ENCODE measurements at regions not wholly inside any gene's neighbourhood (a gene's known extent, or its start where the extent isn't known, plus 50 kb on each side); places are given as distances from the start of the nearest gene placed in this dataset.
A peak's percentile ranks its signal among the peaks of the same experiment; 100 is the strongest.

DNA sequence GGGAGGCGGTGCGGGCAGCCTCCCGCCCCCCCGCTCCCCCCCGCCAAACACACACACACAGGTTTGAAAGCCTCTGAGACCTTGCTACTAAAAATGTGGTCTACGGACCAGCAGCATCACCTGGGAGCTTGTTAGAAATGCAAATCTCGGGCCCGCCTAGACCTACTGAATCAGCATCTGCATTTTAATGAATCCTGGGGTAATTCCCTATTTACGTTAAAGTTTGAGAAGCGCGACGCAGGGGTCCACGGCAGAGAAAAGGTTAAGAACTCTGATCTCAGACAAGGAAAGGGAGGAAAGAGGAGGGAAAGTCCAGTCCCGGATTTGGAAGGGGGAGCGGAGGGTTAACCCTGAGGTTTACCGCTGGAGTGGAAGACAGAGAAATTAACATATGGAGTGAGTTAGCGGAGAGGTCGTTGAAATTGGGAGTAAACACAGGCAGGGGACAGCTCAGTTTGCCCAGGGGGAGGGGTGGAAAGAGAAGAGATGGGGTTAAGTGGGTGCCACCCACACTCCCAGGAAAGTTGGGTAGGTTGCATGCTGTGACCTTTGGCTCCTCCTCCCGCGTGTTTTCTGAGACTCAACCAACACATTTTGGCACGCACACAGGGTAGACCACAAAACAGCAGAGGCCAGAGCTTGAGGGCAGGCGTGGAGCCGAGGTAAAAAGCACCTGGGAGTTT lies 483.6 kb downstream of the BCOR start:
- peak overlapping the region; percentile 71 for H3K4me2 ChIP-seq (ENCODE audit: low read length)
- ATAC-seq = no peak
- intact Hi-C loops (cut with micrococcal nuclease) = no loop called here
- BruUV-seq (replicated peaks) = no TSS peak
- no peak overlapping the region for H3K27ac ChIP-seq (ENCODE audit: low read length)
- H3K4me3 ChIP-seq (ENCODE audit: low read length) = peak overlapping the region; percentile 47; the same call in 1 of the 2 replicates
- H3K36me3 ChIP-seq (ENCODE audit: low read depth, low read length) = no peaks in the 10 kb centered on the region
- H3K4me1 ChIP-seq (ENCODE audit: insufficient read depth, low read length) = peaks cover 3% of the 10 kb centered on the region; the same call in 1 of the 2 replicates
- no peak for TF ChIP-seq CTCF (conservative IDR thresholded peaks at IDR 0.05; ENCODE audit: low read depth, low read length)
- TF ChIP-seq EZH2phosphoT487 (IDR thresholded peaks at IDR 0.05; ENCODE audit: borderline replicate concordance, low read length) = no peak
- TF ChIP-seq EZH2 (IDR thresholded peaks at IDR 0.05; ENCODE audit: low read length, unreplicated experiment) = peak; percentile 55
- no peaks in the 10 kb centered on the region for H3F3A ChIP-seq (ENCODE audit: low read length, unreplicated experiment)
- no peak overlapping the region for H3K9ac ChIP-seq (ENCODE audit: low read length)
- peaks cover 52% of the 10 kb centered on the region for H3K27me3 ChIP-seq (ENCODE audit: low read length)
- no peaks in the 10 kb centered on the region for H3K79me2 ChIP-seq (ENCODE audit: low read length)
- H2AFZ ChIP-seq (ENCODE audit: low read length) = no peak overlapping the region
- no peaks in the 10 kb centered on the region for H4K20me1 ChIP-seq (ENCODE audit: low read length)
- POLR2A ChIA-PET (ENCODE audit: unreplicated experiment) = no interaction called here
- CTCF ChIA-PET = no interaction called here
- no peaks in the 10 kb centered on the region for H3K9me3 ChIP-seq (ENCODE audit: low read length)
- DNase-seq = no peak
- no peaks in the 10 kb centered on the region for H3K9me2 ChIP-seq (replicated peaks; ENCODE audit: low read length)

DNA sequence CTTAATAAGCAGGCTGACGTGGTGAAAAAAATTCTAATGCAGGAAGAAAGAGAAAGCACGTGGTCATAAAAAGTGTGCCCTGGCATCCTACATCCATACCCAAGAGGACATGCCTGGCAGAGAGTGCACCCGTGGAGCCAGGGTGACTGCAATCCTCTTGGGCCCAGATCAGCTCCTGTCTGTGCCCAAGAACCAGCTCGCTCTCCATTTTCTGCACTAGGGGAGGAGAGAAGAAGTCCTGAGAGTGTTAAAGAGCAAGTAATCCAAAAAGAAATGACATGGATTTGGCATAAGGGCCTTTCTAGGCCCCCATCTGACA lies 483.1 kb downstream of the BCOR start:
- BruUV-seq (replicated peaks) = no TSS peak
- H3K27ac ChIP-seq (ENCODE audit: low read length) = no peak overlapping the region
- no peaks in the 10 kb centered on the region for H3K9me2 ChIP-seq (replicated peaks; ENCODE audit: low read length)
- H4K20me1 ChIP-seq (ENCODE audit: low read length) = no peaks in the 10 kb centered on the region
- H3K4me2 ChIP-seq (ENCODE audit: low read length) = 0 out of 2 replicates have a peak overlapping the region, but pooled peaks have one; percentile 71
- POLR2A ChIA-PET (ENCODE audit: unreplicated experiment) = no interaction called here
- DNase-seq (no peak), ATAC-seq (no peak)
- no peak overlapping the region for H3K4me3 ChIP-seq (ENCODE audit: low read length)
- H3K4me1 ChIP-seq (ENCODE audit: insufficient read depth, low read length) = peaks cover 3% of the 10 kb centered on the region; the same call in 1 of the 2 replicates
- TF ChIP-seq EZH2phosphoT487 (IDR thresholded peaks at IDR 0.05; ENCODE audit: borderline replicate concordance, low read length) (no peak), CTCF (conservative IDR thresholded peaks at IDR 0.05; ENCODE audit: low read depth, low read length) (no peak), EZH2 (IDR thresholded peaks at IDR 0.05; ENCODE audit: low read length, unreplicated experiment) (no peak)
- no peak overlapping the region for H3K9ac ChIP-seq (ENCODE audit: low read length)
- H3K9me3 ChIP-seq (ENCODE audit: low read length) = no peaks in the 10 kb centered on the region
- intact Hi-C loops (cut with micrococcal nuclease) = no loop called here
- CTCF ChIA-PET = no interaction called here
- H3K79me2 ChIP-seq (ENCODE audit: low read length) = no peaks in the 10 kb centered on the region
- no peaks in the 10 kb centered on the region for H3F3A ChIP-seq (ENCODE audit: low read length, unreplicated experiment)
- H3K27me3 ChIP-seq (ENCODE audit: low read length) = peaks cover 49% of the 10 kb centered on the region
- no peaks in the 10 kb centered on the region for H3K36me3 ChIP-seq (ENCODE audit: low read depth, low read length)
- H2AFZ ChIP-seq (ENCODE audit: low read length) = no peak overlapping the region

- Histone ChIP-seq H2AFZ (ENCODE audit: low read length) (no peak overlapping the region), H3K4me2 (ENCODE audit: low read length) (no peak overlapping the region), H3K4me1 (ENCODE audit: insufficient read depth, low read length) (peaks cover 3% of the 10 kb centered on the region; the same call in 1 of the 2 replicates), H3F3A (ENCODE audit: low read length, unreplicated experiment) (no peaks in the 10 kb centered on the region), H3K4me3 (ENCODE audit: low read length) (no peak overlapping the region), H3K27ac (ENCODE audit: low read length) (no peak overlapping the region), H3K9ac (ENCODE audit: low read length) (no peak overlapping the region), H3K9me2 (replicated peaks; ENCODE audit: low read length) (no peaks in the 10 kb centered on the region), H3K79me2 (ENCODE audit: low read length) (no peaks in the 10 kb centered on the region), H4K20me1 (ENCODE audit: low read length) (no peaks in the 10 kb centered on the region), H3K9me3 (ENCODE audit: low read length) (no peaks in the 10 kb centered on the region), H3K27me3 (ENCODE audit: low read length) (peaks cover 41% of the 10 kb centered on the region), H3K36me3 (ENCODE audit: low read depth, low read length) (no peaks in the 10 kb centered on the region)
- TF ChIP-seq EZH2phosphoT487 (IDR thresholded peaks at IDR 0.05; ENCODE audit: borderline replicate concordance, low read length) = no peak
- TF ChIP-seq EZH2 (IDR thresholded peaks at IDR 0.05; ENCODE audit: low read length, unreplicated experiment) = no peak
- no peak for TF ChIP-seq CTCF (conservative IDR thresholded peaks at IDR 0.05; ENCODE audit: low read depth, low read length)
- DNase-seq (no peak), ATAC-seq (no peak)
- POLR2A ChIA-PET (ENCODE audit: unreplicated experiment) = no interaction called here
- no TSS peak for BruUV-seq (replicated peaks)
- CTCF ChIA-PET = no interaction called here
- intact Hi-C loops (cut with micrococcal nuclease) = no loop called here
These were observed 481.5 kb downstream of the BCOR start for GRCh38 chrX:39616098-39616729.
